OCI-LY3 (cell line): ENCODE measurements at regions not wholly inside any gene's neighbourhood (a gene's known extent, or its start where the extent isn't known, plus 50 kb on each side); places are given as distances from the start of the nearest gene placed in this dataset.

Experiments
- H2AFZ ChIP-seq: fragments of 200-600, 300-600 bp; shearing (Covaris generic); 2 replicates; pipeline ENCODE4 v1.6.0; 2014; ENCODE audit warnings: antibody characterized with exemption, low read depth, low read length
- H3K27ac ChIP-seq: fragments of 200-600, 300-600 bp; sonication (generic); 2 replicates; pipeline ENCODE4 v1.5.1; 2014; ENCODE audit warnings: mild to moderate bottlenecking, low read length, moderate library complexity, mixed read lengths
- H3K27me3 ChIP-seq: fragments of 200-600, 300-600 bp; sonication (generic); 2 replicates; pipeline ENCODE4 v1.6.1; 2014; ENCODE audit warnings: low read depth, low read length, mixed read lengths
- H3K36me3 ChIP-seq: fragments of 200-600, 300-600 bp; sonication (generic); replicated peaks from 2 replicates; pipeline ENCODE3; 2014; ENCODE audit warnings: low read depth, low read length, mixed read lengths
- H3K4me1 ChIP-seq: fragments of 300-600, 200-600 bp; sonication (generic); 2 replicates; pipeline ENCODE4 v1.6.1; 2014; ENCODE audit warnings: low read length, mixed read lengths
- H3K4me2 ChIP-seq: fragments of 200-600, 300-600 bp; sonication (generic); 2 replicates; pipeline ENCODE4 v1.6.1; 2014; ENCODE audit warnings: low read length, mixed read lengths
- H3K4me3 ChIP-seq: fragments of 300-600, 200-600 bp; sonication (generic); 2 replicates; pipeline ENCODE4 v1.5.1; 2014; ENCODE audit warnings: antibody characterized with exemption, mild to moderate bottlenecking, low read length, moderate library complexity
- H3K79me2 ChIP-seq: fragments of 300-600, 200-600 bp; shearing (Covaris generic); 2 replicates; pipeline ENCODE4 v1.6.1; 2014; ENCODE audit warnings: mild to moderate bottlenecking, low read length, mixed read lengths
- H3K9ac ChIP-seq: fragments of 300-600, 200-600 bp; shearing (Covaris generic); 2 replicates; pipeline ENCODE4 v1.6.0; 2014; ENCODE audit warnings: mild to moderate bottlenecking, low read length, moderate library complexity
- H3K9me3 ChIP-seq: fragments of 200-600, 300-600 bp; shearing (Covaris generic); 2 replicates; pipeline ENCODE4 v1.6.1; 2014; ENCODE audit warnings: low read length, mixed read lengths; ENCODE audit not compliant: insufficient read depth
- H4K20me1 ChIP-seq: fragments of 200-600, 300-600 bp; sonication (generic); 2 replicates; pipeline ENCODE4 v1.6.1; 2016; ENCODE audit warnings: low read length, mixed read lengths; ENCODE audit not compliant: insufficient read depth
- CTCF ChIP-seq: fragments of 200-600, 300-600 bp; sonication (generic); IDR thresholded peaks from 2 replicates; pipeline ENCODE4 v1.5.1; 2014; ENCODE audit warnings: antibody characterized with exemption, low read length, low read depth
- EZH2phosphoT487 ChIP-seq: fragments of 200-600 bp; shearing (Covaris generic); IDR thresholded peaks from 2 replicates; pipeline ENCODE4 v1.6.1; 2018; ENCODE audit warnings: antibody characterized with exemption, mixed run types, low read depth

GRCh38 chr2:49251766-49252165, 97.5 kb upstream of the FSHR start:
- Histone ChIP-seq H3K9me3 (no peaks in the 10 kb centered on the region), H3K36me3 (no peaks in the 10 kb centered on the region), H3K4me1 (no peaks in the 10 kb centered on the region), H2AFZ (no peak overlapping the region), H3K27me3 (no peaks in the 10 kb centered on the region), H3K9ac (no peak overlapping the region), H3K79me2 (no peaks in the 10 kb centered on the region), H3K4me2 (no peak overlapping the region), H3K4me3 (no peak overlapping the region), H3K27ac (no peak overlapping the region), H4K20me1 (no peaks in the 10 kb centered on the region)
- TF ChIP-seq EZH2phosphoT487: no peak
- no peak for TF ChIP-seq CTCF

DNA sequence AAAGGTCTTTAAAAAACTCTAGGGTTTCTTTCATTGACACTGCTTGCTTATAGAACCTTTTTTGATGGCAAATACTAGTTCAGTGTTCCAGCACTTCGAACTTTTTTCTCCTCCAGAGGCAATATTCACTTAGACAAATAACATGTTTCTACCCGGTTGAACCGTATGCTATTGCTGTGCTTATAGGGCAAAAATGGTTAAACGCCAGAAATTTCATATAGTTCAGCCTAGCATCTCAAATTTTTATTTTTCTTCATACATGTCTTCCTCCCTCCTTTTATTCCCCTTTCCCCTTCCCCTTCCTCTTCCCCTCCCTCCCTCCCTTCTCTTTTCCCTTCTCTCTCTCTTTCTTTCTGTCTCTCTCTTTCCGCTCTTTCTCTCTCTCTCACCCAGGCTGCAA, 96.9 kb upstream of the FSHR start:
- no peak overlapping the region for H3K4me2 ChIP-seq
- TF ChIP-seq CTCF (no peak), EZH2phosphoT487 (no peak)
- H3K4me1 ChIP-seq: no peaks in the 10 kb centered on the region
- no peaks in the 10 kb centered on the region for H3K36me3 ChIP-seq
- H3K27me3 ChIP-seq: no peaks in the 10 kb centered on the region
- no peaks in the 10 kb centered on the region for H3K9me3 ChIP-seq
- H3K4me3 ChIP-seq: no peak overlapping the region
- no peak overlapping the region for H2AFZ ChIP-seq
- no peak overlapping the region for H3K9ac ChIP-seq
- H4K20me1 ChIP-seq: no peaks in the 10 kb centered on the region
- H3K79me2 ChIP-seq: no peaks in the 10 kb centered on the region
- no peak overlapping the region for H3K27ac ChIP-seq

- H3K4me3 ChIP-seq: no peak overlapping the region
- H3K4me2 ChIP-seq: no peak overlapping the region
- no peaks in the 10 kb centered on the region for H3K4me1 ChIP-seq
- H3K36me3 ChIP-seq: no peaks in the 10 kb centered on the region
- TF ChIP-seq CTCF (no peak), EZH2phosphoT487 (no peak)
- H3K27me3 ChIP-seq: no peaks in the 10 kb centered on the region
- no peaks in the 10 kb centered on the region for H4K20me1 ChIP-seq
- H3K79me2 ChIP-seq: no peaks in the 10 kb centered on the region
- no peak overlapping the region for H3K9ac ChIP-seq
- no peak overlapping the region for H2AFZ ChIP-seq
- H3K9me3 ChIP-seq: no peaks in the 10 kb centered on the region
- no peak overlapping the region for H3K27ac ChIP-seq
Observed at GRCh38 chr2:49248506-49248905, 94.2 kb upstream of the FSHR start.

DNA sequence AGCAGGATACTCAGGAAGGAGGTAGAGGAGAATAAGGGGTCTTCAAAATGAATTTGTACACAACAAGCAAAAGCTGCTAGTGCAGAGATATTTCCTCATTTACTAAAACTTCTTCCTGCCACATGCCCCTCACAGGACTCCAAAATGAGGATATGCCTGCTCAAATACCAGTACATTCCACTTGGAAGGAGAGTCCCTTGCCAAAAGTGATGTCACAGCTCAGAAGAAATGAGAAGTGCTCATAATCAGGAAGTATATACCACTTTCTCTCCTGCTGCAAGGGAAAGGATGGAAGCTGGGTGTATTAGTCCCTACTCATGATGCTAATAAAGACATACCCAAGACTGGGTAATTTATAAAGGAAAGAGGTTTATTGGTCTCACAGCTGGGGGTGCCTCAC, 87.7 kb upstream of the FSHR start:
- Histone ChIP-seq H3K9me3 (no peaks in the 10 kb centered on the region), H4K20me1 (no peaks in the 10 kb centered on the region), H3K9ac (no peak overlapping the region), H3K4me3 (no peak overlapping the region), H3K4me1 (no peaks in the 10 kb centered on the region), H3K36me3 (no peaks in the 10 kb centered on the region), H3K4me2 (no peak overlapping the region), H3K79me2 (no peaks in the 10 kb centered on the region), H2AFZ (no peak overlapping the region), H3K27ac (no peak overlapping the region), H3K27me3 (no peaks in the 10 kb centered on the region)
- no peak for TF ChIP-seq CTCF
- no peak for TF ChIP-seq EZH2phosphoT487
